Smooth muscle cell (in vitro differentiated cells): ENCODE measurements at regions not wholly inside any gene's neighbourhood (a gene's known extent, or its start where the extent isn't known, plus 50 kb on each side); places are given as distances from the start of the nearest gene placed in this dataset.

ENCODE experiments used
- DNase-seq: peaks from one replicate; lab custom pipeline; 2025; ENCODE audit not compliant: unreplicated experiment; lab: John Stamatoyannopoulos, UW
- H2AFZ ChIP-seq: fragments of 200-600 bp; sonication (generic); 2 replicates; pipeline ENCODE4 v1.6.0; 2016; ENCODE audit warnings: antibody characterized with exemption, low read depth, mild to moderate bottlenecking
- H3F3A ChIP-seq: fragments of 200-600 bp; sonication (generic); 2 replicates; pipeline ENCODE4 v1.6.0; 2017; ENCODE audit warnings: antibody characterized with exemption, low read depth
- H3K27ac ChIP-seq: fragments of 200-600 bp; sonication (generic); 2 replicates; pipeline ENCODE4 v1.5.1; 2016; ENCODE audit warnings: low read depth, mild to moderate bottlenecking
- H3K27me3 ChIP-seq: fragments of 200-600 bp; sonication (generic); 2 replicates; pipeline ENCODE4 v1.6.1; 2016; ENCODE audit warnings: low read depth, mild to moderate bottlenecking
- H3K36me3 ChIP-seq: fragments of 200-600 bp; sonication (generic); 2 replicates; pipeline ENCODE4 v1.5.1; 2016; ENCODE audit warnings: low read depth
- H3K4me1 ChIP-seq: fragments of 200-600 bp; sonication (generic); 2 replicates; pipeline ENCODE4 v1.5.1; 2016; ENCODE audit warnings: low read depth
- H3K4me2 ChIP-seq: fragments of 200-600 bp; sonication (generic); 2 replicates; pipeline ENCODE4 v1.6.0; 2016; ENCODE audit warnings: mild to moderate bottlenecking
- H3K4me3 ChIP-seq: fragments of 200-600 bp; sonication (generic); 2 replicates; pipeline ENCODE4 v1.5.1; 2016; ENCODE audit warnings: mild to moderate bottlenecking
- H3K79me2 ChIP-seq: fragments of 200-600 bp; sonication (generic); 2 replicates; pipeline ENCODE4 v1.6.0; 2016; ENCODE audit warnings: low read depth, mild to moderate bottlenecking
- H3K9ac ChIP-seq: fragments of 200-600 bp; sonication (generic); 2 replicates; pipeline ENCODE4 v1.6.0; 2016; ENCODE audit warnings: low read depth
- H3K9me3 ChIP-seq: fragments of 200-600 bp; sonication (generic); replicated peaks from 2 replicates; pipeline ENCODE4 v1.5.1; 2016; ENCODE audit warnings: low read depth
- H4K20me1 ChIP-seq: fragments of 200-600 bp; sonication (generic); 2 replicates; pipeline ENCODE4 v1.6.0; 2016; ENCODE audit warnings: low read depth
- WGBS: methylation state at CpG from one replicate; pipeline ENCODE4 v1.1.7; 2016; ENCODE audit warnings: low lambda C conversion rate; 5-methylcytosine and 5-hydroxymethylcytosine counted together
- TF ChIP-seq, protein P1 (sequence below): fragments of 200-600 bp; sonication (generic); IDR thresholded peaks from 2 replicates; pipeline ENCODE4 v1.5.1; 2017; ENCODE audit warnings: borderline replicate concordance, mild to moderate bottlenecking, antibody characterized with exemption; ENCODE audit not compliant: insufficient read depth, poor library complexity, severe bottlenecking

- no peak for DNase-seq
- TF ChIP-seq, protein P1, sequence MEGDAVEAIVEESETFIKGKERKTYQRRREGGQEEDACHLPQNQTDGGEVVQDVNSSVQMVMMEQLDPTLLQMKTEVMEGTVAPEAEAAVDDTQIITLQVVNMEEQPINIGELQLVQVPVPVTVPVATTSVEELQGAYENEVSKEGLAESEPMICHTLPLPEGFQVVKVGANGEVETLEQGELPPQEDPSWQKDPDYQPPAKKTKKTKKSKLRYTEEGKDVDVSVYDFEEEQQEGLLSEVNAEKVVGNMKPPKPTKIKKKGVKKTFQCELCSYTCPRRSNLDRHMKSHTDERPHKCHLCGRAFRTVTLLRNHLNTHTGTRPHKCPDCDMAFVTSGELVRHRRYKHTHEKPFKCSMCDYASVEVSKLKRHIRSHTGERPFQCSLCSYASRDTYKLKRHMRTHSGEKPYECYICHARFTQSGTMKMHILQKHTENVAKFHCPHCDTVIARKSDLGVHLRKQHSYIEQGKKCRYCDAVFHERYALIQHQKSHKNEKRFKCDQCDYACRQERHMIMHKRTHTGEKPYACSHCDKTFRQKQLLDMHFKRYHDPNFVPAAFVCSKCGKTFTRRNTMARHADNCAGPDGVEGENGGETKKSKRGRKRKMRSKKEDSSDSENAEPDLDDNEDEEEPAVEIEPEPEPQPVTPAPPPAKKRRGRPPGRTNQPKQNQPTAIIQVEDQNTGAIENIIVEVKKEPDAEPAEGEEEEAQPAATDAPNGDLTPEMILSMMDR, result no peak
- no peaks in the 10 kb centered on the region for H4K20me1 ChIP-seq
- WGBS, result 71% methylated on average over 2 of the region's 2 CpGs
- no peaks in the 10 kb centered on the region for H3K9me3 ChIP-seq
- no peaks in the 10 kb centered on the region for H3F3A ChIP-seq
- no peaks in the 10 kb centered on the region for H3K36me3 ChIP-seq
- no peak overlapping the region for H2AFZ ChIP-seq
- no peak overlapping the region for H3K4me3 ChIP-seq
- H3K4me1 ChIP-seq, result no peaks in the 10 kb centered on the region
- H3K27me3 ChIP-seq, result no peaks in the 10 kb centered on the region
- no peaks in the 10 kb centered on the region for H3K79me2 ChIP-seq
- H3K27ac ChIP-seq, result no peak overlapping the region
- no peak overlapping the region for H3K4me2 ChIP-seq
- H3K9ac ChIP-seq, result no peak overlapping the region
Measured at GRCh38 chr21:41091616-41092015, 76.3 kb upstream of the BACE2 start.

DNA sequence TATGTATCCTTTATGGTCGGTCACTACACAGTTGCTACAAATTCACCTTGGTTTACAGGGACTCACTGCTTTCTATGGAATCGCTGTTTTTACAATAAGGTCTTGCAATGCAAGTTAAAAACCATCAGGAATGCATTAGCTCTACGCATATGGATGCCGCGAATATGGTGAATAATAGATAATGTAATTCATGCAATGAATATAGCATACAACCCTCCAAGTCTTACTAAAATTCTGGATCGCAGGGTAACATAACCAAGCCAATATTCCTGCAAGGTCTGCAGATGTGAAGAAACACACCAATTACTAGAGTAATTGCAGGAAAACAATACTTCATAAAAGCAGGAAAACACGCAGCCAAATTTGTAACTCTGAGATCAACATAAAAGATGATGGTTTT lies 75.6 kb upstream of the BACE2 start:
- TF ChIP-seq, protein P1, result no peak
- Histone ChIP-seq H3K4me1 (no peaks in the 10 kb centered on the region), H3K9ac (no peak overlapping the region), H3K27me3 (no peaks in the 10 kb centered on the region), H4K20me1 (no peaks in the 10 kb centered on the region), H3K9me3 (no peaks in the 10 kb centered on the region), H3K79me2 (no peaks in the 10 kb centered on the region), H3F3A (no peaks in the 10 kb centered on the region), H3K4me3 (no peak overlapping the region), H3K4me2 (no peak overlapping the region), H3K27ac (no peak overlapping the region), H2AFZ (no peak overlapping the region), H3K36me3 (no peaks in the 10 kb centered on the region)
- WGBS, result 88% methylated on average over 7 of the region's 7 CpGs
- no peak for DNase-seq

GRCh38 chr21:41095983-41096382 lies 72.0 kb upstream of the BACE2 start:
- Histone ChIP-seq H3K4me2 (no peak overlapping the region), H3K36me3 (no peaks in the 10 kb centered on the region), H2AFZ (no peak overlapping the region), H3K4me3 (no peak overlapping the region), H3K79me2 (no peaks in the 10 kb centered on the region), H3K4me1 (no peaks in the 10 kb centered on the region), H3K9me3 (no peaks in the 10 kb centered on the region), H3K27ac (no peak overlapping the region), H3K9ac (no peak overlapping the region), H4K20me1 (no peaks in the 10 kb centered on the region), H3K27me3 (no peaks in the 10 kb centered on the region), H3F3A (no peaks in the 10 kb centered on the region)
- 69% methylated on average over 6 of the region's 6 CpGs for WGBS
- TF ChIP-seq, protein P1, result no peak
- DNase-seq, result no peak

- Histone ChIP-seq H3K27me3 (no peaks in the 10 kb centered on the region), H4K20me1 (no peaks in the 10 kb centered on the region)
- TF ChIP-seq, protein P1, result no peak
Measured at GRCh38 chr21:41098076-41098475, 69.9 kb upstream of the BACE2 start.

More at GRCh38 chr21:41098076-41098475, 69.9 kb upstream of the BACE2 start:
- DNase-seq, result no peak
- H3K36me3 ChIP-seq, result no peaks in the 10 kb centered on the region
- no peak overlapping the region for H3K4me2 ChIP-seq
- no peaks in the 10 kb centered on the region for H3K9me3 ChIP-seq
- H3K27ac ChIP-seq, result no peak overlapping the region
- H3F3A ChIP-seq, result no peaks in the 10 kb centered on the region
- no peaks in the 10 kb centered on the region for H3K4me1 ChIP-seq
- H2AFZ ChIP-seq, result no peak overlapping the region
- no peak overlapping the region for H3K4me3 ChIP-seq
- 90% methylated on average over 1 of the region's 1 CpG for WGBS
- H3K9ac ChIP-seq, result no peak overlapping the region
- no peaks in the 10 kb centered on the region for H3K79me2 ChIP-seq
